NCI-H2107 (cell line): ENCODE measurements at regions not wholly inside any gene's neighbourhood (a gene's known extent, or its start where the extent isn't known, plus 50 kb on each side); places are given as distances from the start of the nearest gene placed in this dataset.

Experiments
- DNase-seq: peaks from one replicate; lab custom pipeline; 2025; lab: John Stamatoyannopoulos, UW

GRCh38 chr2:65842104-65842503, 409.7 kb upstream of the SPRED2 start:
- DNase-seq, result no peak

- no peak for DNase-seq
Observed at GRCh38 chr2:65835975-65836549, 403.7 kb upstream of the SPRED2 start.

- no peak for DNase-seq
Observed at GRCh38 chr2:65834771-65835475, 402.5 kb upstream of the SPRED2 start.

GRCh38 chr2:65834062-65834461, 401.7 kb upstream of the SPRED2 start:
- no peak for DNase-seq

- no peak for DNase-seq
Observed at GRCh38 chr2:65831509-65831908, 399.1 kb upstream of the SPRED2 start.

GRCh38 chr2:65826567-65826966, 394.2 kb upstream of the SPRED2 start:
- no peak for DNase-seq

- no peak for DNase-seq
Observed at GRCh38 chr2:65823511-65823910, 391.1 kb upstream of the SPRED2 start.

- no peak for DNase-seq
Observed at GRCh38 chr2:65820454-65820853, 388.1 kb upstream of the SPRED2 start.

GRCh38 chr2:65819963-65820362, 387.6 kb upstream of the SPRED2 start:
- no peak for DNase-seq

GRCh38 chr2:65818873-65819451, 386.6 kb upstream of the SPRED2 start:
- no peak for DNase-seq

- no peak for DNase-seq
Observed at GRCh38 chr2:65813631-65814173, 381.3 kb upstream of the SPRED2 start.

GRCh38 chr2:65812887-65813286, 380.5 kb upstream of the SPRED2 start:
- no peak for DNase-seq

GRCh38 chr2:65807942-65808341, 375.5 kb upstream of the SPRED2 start:
- no peak for DNase-seq

- no peak for DNase-seq
Observed at GRCh38 chr2:65804777-65805176, 372.4 kb upstream of the SPRED2 start.

- no peak for DNase-seq
Observed at GRCh38 chr2:65802298-65802942, 370.0 kb upstream of the SPRED2 start.

GRCh38 chr2:65800998-65801397, 368.6 kb upstream of the SPRED2 start:
- no peak for DNase-seq

- no peak for DNase-seq
Observed at GRCh38 chr2:65799141-65799854, 366.9 kb upstream of the SPRED2 start.

- no peak for DNase-seq
Observed at GRCh38 chr2:65798641-65799040, 366.2 kb upstream of the SPRED2 start.

- no peak for DNase-seq
Observed at GRCh38 chr2:65794994-65795393, 362.6 kb upstream of the SPRED2 start.

- DNase-seq, result no peak
Observed at GRCh38 chr2:65791404-65791975, 359.1 kb upstream of the SPRED2 start.

GRCh38 chr2:65790676-65790935, 358.2 kb upstream of the SPRED2 start:
- DNase-seq, result no peak
